ENCODE measurements at regions not wholly inside any gene's neighbourhood (a gene's known extent, or its start where the extent isn't known, plus 50 kb on each side); places are given as distances from the start of the nearest gene placed in this dataset.

GRCh38 chr4:162356181-162356580, 192.4 kb upstream of the FSTL5 start:
- POLR2A ChIA-PET = no interaction called here
- in situ Hi-C loops (cut with HindIII; ENCODE audit: low pct_unique_long_range_greater_than_20kb, low sequenced_read_pairs) (no loop called here), intact Hi-C loops (cut with micrococcal nuclease; ENCODE audit: unreplicated experiment) (no loop called here)
- DNase-seq (ENCODE audit: low read depth, low spot score) = no peak
- CTCF ChIA-PET = no interaction called here
- no peaks in the 10 kb centered on the region for H3K9me3 ChIP-seq (ENCODE audit: control insufficient read depth, insufficient read depth, low read depth, low read length)
- H3K27me3 ChIP-seq (ENCODE audit: control insufficient read depth, insufficient read depth, low read length) = no peaks in the 10 kb centered on the region
- no peaks in the 10 kb centered on the region for H3K4me1 ChIP-seq (ENCODE audit: control insufficient read depth, insufficient read depth, low read length)
- no peak for ATAC-seq
- no peak overlapping the region for H3K4me3 ChIP-seq (ENCODE audit: low read depth in 2 of 2, low read length in 2 of 2)
- no TSS peak for BruUV-seq (replicated peaks)
- H3K36me3 ChIP-seq (ENCODE audit: control insufficient read depth, insufficient read depth, low read length) = no peaks in the 10 kb centered on the region
- H3K27ac ChIP-seq (ENCODE audit: low read length) = no peak overlapping the region
- TF ChIP-seq TCF7L2 (IDR thresholded peaks at IDR 0.05; ENCODE audit: low read depth, low read length) (no peak), REST (IDR thresholded peaks at IDR 0.05; ENCODE audit: insufficient read depth in 1 of 2, low read depth in 2 of 2, low read length in 1 of 2) (no peak), POLR2AphosphoS5 (IDR thresholded peaks at IDR 0.05; ENCODE audit: low read depth, low read length) (no peak), SIN3A (IDR thresholded peaks at IDR 0.05; ENCODE audit: borderline replicate concordance, insufficient read depth, low read depth, low read length) (no peak), CTCF (IDR thresholded peaks at IDR 0.05) (no peak)

GRCh38 chr4:162352580-162353107, 188.8 kb upstream of the FSTL5 start:
- no peaks in the 10 kb centered on the region for H3K27me3 ChIP-seq (ENCODE audit: control insufficient read depth, insufficient read depth, low read length)
- ChIA-PET POLR2A (no interaction called here), CTCF (no interaction called here)
- intact Hi-C loops (cut with micrococcal nuclease; ENCODE audit: unreplicated experiment) (no loop called here), in situ Hi-C loops (cut with HindIII; ENCODE audit: low pct_unique_long_range_greater_than_20kb, low sequenced_read_pairs) (no loop called here)
- no peak for TF ChIP-seq REST (IDR thresholded peaks at IDR 0.05; ENCODE audit: insufficient read depth in 1 of 2, low read depth in 2 of 2, low read length in 1 of 2)
- TF ChIP-seq POLR2AphosphoS5 (IDR thresholded peaks at IDR 0.05; ENCODE audit: low read depth, low read length) = no peak
- no peak for TF ChIP-seq SIN3A (IDR thresholded peaks at IDR 0.05; ENCODE audit: borderline replicate concordance, insufficient read depth, low read depth, low read length)
- TF ChIP-seq CTCF (IDR thresholded peaks at IDR 0.05) = no peak
- no peak for TF ChIP-seq TCF7L2 (IDR thresholded peaks at IDR 0.05; ENCODE audit: low read depth, low read length)
- no peak overlapping the region for H3K27ac ChIP-seq (ENCODE audit: low read length)
- no peaks in the 10 kb centered on the region for H3K36me3 ChIP-seq (ENCODE audit: control insufficient read depth, insufficient read depth, low read length)
- H3K9me3 ChIP-seq (ENCODE audit: control insufficient read depth, insufficient read depth, low read depth, low read length) = no peaks in the 10 kb centered on the region
- DNase-seq (ENCODE audit: low read depth, low spot score) (no peak), ATAC-seq (no peak)
- no peak overlapping the region for H3K4me3 ChIP-seq (ENCODE audit: low read depth in 2 of 2, low read length in 2 of 2)
- no peaks in the 10 kb centered on the region for H3K4me1 ChIP-seq (ENCODE audit: control insufficient read depth, insufficient read depth, low read length)
- BruUV-seq (replicated peaks) = no TSS peak

Data from Panc1 (cell line).